ENCODE measurements at regions not wholly inside any gene's neighbourhood (a gene's known extent, or its start where the extent isn't known, plus 50 kb on each side); places are given as distances from the start of the nearest gene placed in this dataset.

- TF ChIP-seq CTCF (IDR thresholded peaks at IDR 0.05) (no peak), SIN3A (IDR thresholded peaks at IDR 0.05; ENCODE audit: borderline replicate concordance, insufficient read depth, low read depth, low read length) (no peak)
Observed at GRCh38 chr5:171629221-171629620, 156.4 kb upstream of the SMIM23 start.

Data from Panc1 (cell line).